GM20000 (cell line): ENCODE measurements at regions not wholly inside any gene's neighbourhood (a gene's known extent, or its start where the extent isn't known, plus 50 kb on each side); places are given as distances from the start of the nearest gene placed in this dataset.

Experiments used
- DNase-seq: peaks from one replicate; pipeline ENCODE4 v3.0.0; 2012; ENCODE audit warnings: low spot score
- TF ChIP-seq, protein P1 (sequence below): IDR thresholded peaks from 2 replicates; pipeline ENCODE4 v1.5.1; 2012; ENCODE audit warnings: mild to moderate bottlenecking, control low read depth; ENCODE audit errors: extremely low read depth, missing control alignments

DNA sequence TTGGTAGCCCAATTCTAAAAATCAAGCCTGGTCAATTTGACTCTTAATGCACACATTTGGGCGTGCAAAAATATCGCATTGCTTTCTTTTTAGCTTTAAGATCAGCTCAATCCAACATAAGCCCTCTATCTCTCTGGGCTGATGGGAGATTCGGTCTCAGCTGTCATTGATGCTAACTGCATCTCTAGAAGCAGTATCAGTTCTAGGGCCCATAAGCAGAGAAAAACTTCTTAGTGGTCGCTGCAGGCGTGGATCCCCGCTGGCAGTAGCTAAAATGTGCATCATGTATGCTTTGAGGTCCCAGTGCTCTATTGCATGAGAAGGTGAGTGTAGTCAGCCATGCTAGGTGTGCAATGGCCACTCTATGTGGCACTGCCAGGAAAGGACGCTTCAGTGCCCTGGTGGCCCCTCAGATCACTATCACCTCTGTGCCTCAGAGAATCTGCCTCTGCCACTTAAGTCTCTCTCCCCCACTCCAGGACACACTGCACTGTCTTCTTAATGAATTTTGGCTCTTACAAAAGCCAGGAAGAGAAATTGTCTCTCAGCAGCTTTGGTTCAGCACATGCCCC, 79.7 kb upstream of the GADD45A start:
- DNase-seq: no peak
- TF ChIP-seq, protein P1, sequence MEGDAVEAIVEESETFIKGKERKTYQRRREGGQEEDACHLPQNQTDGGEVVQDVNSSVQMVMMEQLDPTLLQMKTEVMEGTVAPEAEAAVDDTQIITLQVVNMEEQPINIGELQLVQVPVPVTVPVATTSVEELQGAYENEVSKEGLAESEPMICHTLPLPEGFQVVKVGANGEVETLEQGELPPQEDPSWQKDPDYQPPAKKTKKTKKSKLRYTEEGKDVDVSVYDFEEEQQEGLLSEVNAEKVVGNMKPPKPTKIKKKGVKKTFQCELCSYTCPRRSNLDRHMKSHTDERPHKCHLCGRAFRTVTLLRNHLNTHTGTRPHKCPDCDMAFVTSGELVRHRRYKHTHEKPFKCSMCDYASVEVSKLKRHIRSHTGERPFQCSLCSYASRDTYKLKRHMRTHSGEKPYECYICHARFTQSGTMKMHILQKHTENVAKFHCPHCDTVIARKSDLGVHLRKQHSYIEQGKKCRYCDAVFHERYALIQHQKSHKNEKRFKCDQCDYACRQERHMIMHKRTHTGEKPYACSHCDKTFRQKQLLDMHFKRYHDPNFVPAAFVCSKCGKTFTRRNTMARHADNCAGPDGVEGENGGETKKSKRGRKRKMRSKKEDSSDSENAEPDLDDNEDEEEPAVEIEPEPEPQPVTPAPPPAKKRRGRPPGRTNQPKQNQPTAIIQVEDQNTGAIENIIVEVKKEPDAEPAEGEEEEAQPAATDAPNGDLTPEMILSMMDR: no peak

DNA sequence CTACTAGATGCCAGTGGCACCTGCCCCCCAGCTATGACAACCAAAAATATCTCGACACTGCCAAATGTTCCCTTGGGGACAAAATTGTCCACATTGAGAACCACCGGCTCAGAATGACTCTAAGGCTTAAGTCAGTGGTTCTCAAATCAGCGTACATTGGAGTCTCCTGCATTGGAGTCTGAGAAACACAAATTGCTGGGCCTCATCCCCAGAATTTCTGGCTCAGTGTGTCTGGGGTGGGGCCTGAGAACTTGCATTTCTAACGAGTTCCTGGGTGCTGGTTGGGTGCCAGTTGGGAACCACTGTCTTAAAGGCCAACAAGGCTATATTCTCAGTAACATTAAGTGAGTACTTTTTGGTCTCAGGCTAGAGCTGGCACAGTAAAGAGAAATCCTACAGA, 77.7 kb upstream of the GADD45A start:
- no peak for DNase-seq
- TF ChIP-seq, protein P1: no peak

DNA sequence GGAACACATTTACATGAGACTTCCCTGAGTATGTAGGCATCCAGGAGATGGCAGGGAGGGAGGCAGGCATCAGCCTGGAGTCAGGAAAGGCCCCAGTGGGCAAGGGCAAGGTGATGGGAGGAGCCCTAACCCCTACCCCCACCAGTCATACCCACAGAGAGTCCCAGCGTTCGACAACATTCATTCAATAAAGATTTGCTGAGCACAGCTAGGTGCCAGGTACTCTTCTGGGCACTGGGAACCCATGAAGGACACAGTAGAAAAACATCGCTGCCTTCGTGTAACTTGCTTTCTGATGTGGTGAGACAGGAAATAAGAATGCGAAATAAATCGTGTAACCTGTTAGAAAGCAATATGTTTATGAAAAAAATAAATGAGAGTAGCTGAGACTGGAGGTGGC, 77.3 kb upstream of the GADD45A start:
- no peak for DNase-seq
- TF ChIP-seq, protein P1: no peak

DNA sequence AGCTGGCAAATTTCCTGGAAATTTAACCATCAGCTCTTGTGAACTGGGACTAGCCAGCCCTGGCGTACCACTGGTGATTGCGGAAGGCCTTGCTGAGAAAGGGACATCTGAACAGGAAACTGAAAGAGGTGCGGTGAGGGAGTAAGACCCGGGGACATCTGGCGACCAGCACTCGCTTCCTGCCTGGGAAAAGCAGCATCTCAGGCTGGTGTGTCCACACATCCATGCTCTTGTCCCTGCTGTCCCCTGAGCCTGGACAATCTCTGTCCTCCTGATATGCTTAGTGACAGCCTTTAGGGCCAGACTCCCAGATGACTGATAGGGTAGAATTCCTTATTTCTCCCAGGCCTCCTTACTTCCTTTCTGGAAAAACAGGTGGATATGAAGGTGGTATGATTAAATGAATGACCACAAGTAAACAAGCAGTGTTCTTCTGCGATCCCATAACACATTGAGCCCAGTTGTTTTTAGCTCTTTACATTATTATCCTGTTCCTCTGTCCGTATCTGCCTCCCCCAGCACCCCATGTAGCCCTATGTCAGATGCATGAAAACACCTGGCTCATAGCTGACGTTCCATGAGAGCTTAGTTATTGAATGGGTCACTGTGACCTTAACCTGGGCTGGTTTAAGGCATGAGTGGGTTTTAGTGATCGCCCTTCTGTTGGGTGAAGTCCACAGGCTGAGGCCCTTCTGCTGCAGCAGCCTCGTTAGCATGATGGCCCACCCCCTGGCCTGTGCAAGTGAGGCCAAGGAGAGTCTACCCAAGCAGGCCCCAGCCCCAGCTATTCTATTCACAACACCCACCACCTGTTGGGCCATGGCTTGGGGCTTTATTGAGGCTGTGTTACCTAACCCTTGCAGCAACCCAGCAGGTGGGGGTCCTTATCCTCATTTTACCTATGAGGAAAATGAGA, 76.1 kb upstream of the GADD45A start:
- DNase-seq: no peak
- TF ChIP-seq, protein P1: no peak

DNA sequence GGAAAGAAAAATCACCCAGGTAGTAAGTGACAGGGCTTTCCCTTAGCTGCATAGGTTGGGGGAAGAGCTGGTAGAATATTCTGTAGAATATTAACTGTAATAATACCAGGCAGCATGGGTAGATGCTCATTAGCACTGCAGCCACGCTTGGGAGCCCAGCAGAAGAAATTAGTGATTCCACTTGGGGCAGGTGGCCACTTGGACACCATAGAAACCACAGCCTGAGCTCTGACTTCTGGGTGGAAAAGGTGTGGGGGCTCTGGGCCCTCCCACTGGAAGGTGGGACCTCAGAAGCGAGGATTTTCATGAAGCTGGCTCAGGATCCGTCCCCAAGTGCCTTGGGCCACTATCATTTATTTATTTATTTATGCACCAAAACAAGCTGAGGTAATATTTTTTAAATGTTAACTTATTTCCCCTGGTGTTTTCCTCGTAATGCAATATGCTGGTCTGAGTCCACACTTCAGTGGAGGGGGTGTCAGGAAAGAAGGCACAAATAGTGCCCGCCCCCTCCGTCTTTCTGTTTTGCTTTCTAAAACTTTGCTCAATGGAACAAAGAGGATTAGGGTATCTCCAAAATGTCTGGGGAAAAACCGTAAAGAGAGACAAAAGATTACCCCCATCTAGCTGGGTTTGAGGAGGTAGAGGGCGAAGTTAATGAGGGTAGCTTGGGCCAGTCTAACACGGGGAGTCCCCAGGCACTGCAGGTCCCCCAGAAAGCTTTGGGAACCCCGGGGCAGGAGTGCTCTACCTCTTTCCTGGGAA, 75.2 kb upstream of the GADD45A start:
- TF ChIP-seq, protein P1: no peak
- peak; percentile 10 for DNase-seq

DNA sequence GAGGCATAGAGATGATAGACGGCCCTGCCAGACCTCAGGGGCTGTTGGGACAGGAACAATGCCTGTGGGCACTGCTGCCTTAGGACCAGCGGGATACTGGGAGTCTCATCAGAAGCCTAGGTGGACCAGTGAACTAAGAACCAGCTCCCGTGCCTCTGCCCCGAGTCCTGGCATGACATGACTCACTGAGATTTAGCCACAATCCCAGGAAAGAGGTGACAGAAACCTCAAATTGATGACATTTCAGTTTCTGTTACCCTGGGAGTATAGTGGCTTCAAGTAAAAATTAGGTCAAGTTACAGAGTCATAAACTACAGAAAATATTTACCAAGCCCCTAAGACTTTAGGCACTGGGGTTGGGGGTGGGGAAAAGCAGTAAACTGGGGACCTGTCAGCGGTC, 74.6 kb upstream of the GADD45A start:
- DNase-seq: no peak

More for the DNA sequence above, 74.6 kb upstream of the GADD45A start:
- TF ChIP-seq, protein P1: no peak
